IMR-90 (cell line): ENCODE measurements at regions not wholly inside any gene's neighbourhood (a gene's known extent, or its start where the extent isn't known, plus 50 kb on each side); places are given as distances from the start of the nearest gene placed in this dataset.

Source experiments
- ATAC-seq: fragments of 200-7000 bp; cut with Tn5 transposase; 2 replicates; pipeline ENCODE4 v1.9.1; 2020; ENCODE audit warnings: low read depth, mild to moderate bottlenecking, moderate library complexity
- BruUV-seq: library from RNA; stranded (reverse); fragments of 400-500 nt; replicated peaks from 2 replicates; lab custom pipeline; 2021; lab: Mats Ljungman, UMichigan
- CTCF ChIA-PET: fragments of 300-600 bp; formaldehyde crosslinking; extraction: SDS; loops from one replicate; lab custom pipeline; 2021; ENCODE audit warnings: antibody characterized with exemption; lab: Yijun Ruan, JAX
- POLR2A ChIA-PET: fragments of 300-600 bp; sonication (Branson Sonifier 250); formaldehyde crosslinking; loops from one replicate; lab custom pipeline; 2022; ENCODE audit warnings: antibody characterized with exemption; ENCODE audit not compliant: unreplicated experiment; lab: Charles Lee
- DNase-seq: peaks from one replicate; pipeline ENCODE4 v3.0.0; 2013
- H2AFZ ChIP-seq: replicated peaks from 2 replicates; pipeline ENCODE3; 2013; ENCODE audit warnings: low read length, mild to moderate bottlenecking; ENCODE audit not compliant: poor library complexity
- H2AK5ac ChIP-seq: 2 replicates; pipeline ENCODE4 v1.6.1; 2013; ENCODE audit warnings: low read depth, low read length, inconsistent platforms
- H2AK9ac ChIP-seq: replicated peaks from 2 replicates; pipeline ENCODE3; 2013; ENCODE audit warnings: mild to moderate bottlenecking, low read depth, low read length, moderate library complexity; ENCODE audit not compliant: poor library complexity
- H2BK120ac ChIP-seq: 2 replicates; pipeline ENCODE4 v1.6.1; 2013; ENCODE audit warnings: low read depth, low read length, inconsistent platforms
- H2BK15ac ChIP-seq: 3 replicates; pipeline ENCODE4 v1.6.1; 2013; ENCODE audit warnings: low read depth, low read length, inconsistent platforms
- H2BK20ac ChIP-seq: 2 replicates; pipeline ENCODE4 v1.6.1; 2013; ENCODE audit warnings: low read depth, mild to moderate bottlenecking, inconsistent platforms, low read length, moderate library complexity
- H2BK5ac ChIP-seq: 2 replicates; pipeline ENCODE4 v1.6.1; 2013; ENCODE audit warnings: mild to moderate bottlenecking, low read depth, low read length, inconsistent platforms; ENCODE audit not compliant: poor library complexity, severe bottlenecking
- H3K14ac ChIP-seq: replicated peaks from 2 replicates; pipeline ENCODE4 v1.6.1; 2013; ENCODE audit warnings: low read depth, low read length, inconsistent platforms
- H3K18ac ChIP-seq: 2 replicates; pipeline ENCODE4 v1.6.1; 2013; ENCODE audit warnings: low read depth, low read length, control low read depth
- H3K23ac ChIP-seq: 2 replicates; pipeline ENCODE4 v1.6.1; 2013; ENCODE audit warnings: low read depth, low read length, inconsistent platforms
- H3K27ac ChIP-seq: 2 replicates; pipeline ENCODE4 v1.5.1; 2013; ENCODE audit warnings: mild to moderate bottlenecking, control low read depth, low read length; ENCODE audit not compliant: insufficient read depth
- H3K27me3 ChIP-seq: 2 replicates; pipeline ENCODE4 v1.6.1; 2013; ENCODE audit warnings: low read length; ENCODE audit not compliant: control insufficient read depth, insufficient read depth
- H3K36me3 ChIP-seq: 2 replicates; pipeline ENCODE4 v1.6.1; 2013; ENCODE audit warnings: low read length, mixed read lengths; ENCODE audit not compliant: control insufficient read depth, insufficient read depth
- H3K4ac ChIP-seq: 2 replicates; pipeline ENCODE4 v1.6.1; 2013; ENCODE audit warnings: low read depth, low read length, inconsistent platforms
- H3K4me1 ChIP-seq: 2 replicates; pipeline ENCODE4 v1.6.1; 2013; ENCODE audit warnings: low read length, mixed read lengths; ENCODE audit not compliant: control insufficient read depth, insufficient read depth
- H3K4me2 ChIP-seq: 2 replicates; pipeline ENCODE4 v1.6.1; 2013; ENCODE audit warnings: low read depth, mild to moderate bottlenecking, control low read depth, low read length, moderate library complexity
- H3K4me3 ChIP-seq: 2 replicates; pipeline ENCODE4 v1.5.1; 2013; ENCODE audit warnings: low read depth, mild to moderate bottlenecking, control low read depth, low read length, moderate library complexity; ENCODE audit not compliant: insufficient read depth
- H3K56ac ChIP-seq: 2 replicates; pipeline ENCODE4 v1.6.1; 2013; ENCODE audit warnings: low read length, inconsistent platforms; ENCODE audit not compliant: insufficient read depth; ENCODE audit errors: extremely low read depth
- H3K79me1 ChIP-seq, 2 experiments: 2 replicates each; pipeline ENCODE4 v1.6.1; 2013; ENCODE audit warnings: low read length in 2 of 2, inconsistent platforms in 1 of 2, low read depth in 1 of 2
- H3K9ac ChIP-seq: 2 replicates; pipeline ENCODE4 v1.6.1; 2013; ENCODE audit warnings: low read depth, low read length, control low read depth
- H3K9me1 ChIP-seq: 2 replicates; pipeline ENCODE4 v1.6.1; 2013; ENCODE audit warnings: low read length, inconsistent platforms; ENCODE audit not compliant: insufficient read depth
- H3K9me3 ChIP-seq: 2 replicates; pipeline ENCODE4 v1.6.1; 2013; ENCODE audit warnings: low read length; ENCODE audit not compliant: control insufficient read depth, insufficient read depth
- H4K20me1 ChIP-seq: 2 replicates; pipeline ENCODE4 v1.6.1; 2013; ENCODE audit warnings: low read length, inconsistent platforms; ENCODE audit not compliant: insufficient read depth
- H4K5ac ChIP-seq: 2 replicates; pipeline ENCODE4 v1.6.1; 2013; ENCODE audit warnings: mild to moderate bottlenecking, low read depth, low read length, control low read depth
- H4K8ac ChIP-seq, 2 experiments: 2 replicates each; pipeline ENCODE4 v1.6.1; 2013; ENCODE audit warnings: low read depth in 2 of 2, low read length in 2 of 2, control low read depth in 1 of 2, inconsistent platforms in 1 of 2
- H4K91ac ChIP-seq: 2 replicates; pipeline ENCODE4 v1.6.1; 2013; ENCODE audit warnings: low read depth, low read length, inconsistent platforms; ENCODE audit not compliant: insufficient read depth
- CEBPB ChIP-seq: IDR thresholded peaks from 2 replicates; pipeline ENCODE4 v1.6.1; 2012; ENCODE audit warnings: low read depth, low read length, improper control_type of control experiment
- CHD1 ChIP-seq: IDR thresholded peaks from 2 replicates; pipeline ENCODE4 v1.6.1; 2012; ENCODE audit warnings: low read depth, low read length, improper control_type of control experiment
- CTCF ChIP-seq: conservative IDR thresholded peaks from 2 replicates; pipeline ENCODE4 v1.5.1; 2012; ENCODE audit warnings: mild to moderate bottlenecking, low read depth, low read length, improper control_type of control experiment
- FOS ChIP-seq: fragments of 150-350 bp; IDR thresholded peaks from 2 replicates; pipeline ENCODE4 v1.6.1; 2016; ENCODE audit warnings: low read depth, low read length
- MAFK ChIP-seq: IDR thresholded peaks from 2 replicates; pipeline ENCODE4 v1.6.1; 2012; ENCODE audit warnings: low read depth, low read length, improper control_type of control experiment
- RAD21 ChIP-seq: IDR thresholded peaks from 2 replicates; pipeline ENCODE4 v1.6.1; 2012; ENCODE audit warnings: low read length, improper control_type of control experiment
- RFX5 ChIP-seq: IDR thresholded peaks from 2 replicates; pipeline ENCODE4 v1.8.0; 2012; ENCODE audit warnings: low read depth, mild to moderate bottlenecking, low read length, moderate library complexity
- SMC3 ChIP-seq: fragments of 150-350 bp; IDR thresholded peaks from 2 replicates; pipeline ENCODE4 v1.6.1; 2016; ENCODE audit warnings: low read depth, mild to moderate bottlenecking, antibody characterized with exemption, low read length, moderate library complexity
- USF2 ChIP-seq: fragments of 150-350 bp; IDR thresholded peaks from 2 replicates; pipeline ENCODE4 v1.6.1; 2017; ENCODE audit warnings: mild to moderate bottlenecking, antibody characterized with exemption, low read length, low read depth
- WGBS, 2 experiments: methylation state at CpG; one replicate each; pipeline versions ENCODE4 v1.1.5 to v1.1.7; 2013; ENCODE audit warnings: missing lambda C conversion rate in 2 of 2; ENCODE audit not compliant: insufficient read length in 1 of 2; ENCODE audit errors: extremely low coverage in 2 of 2; 5-methylcytosine and 5-hydroxymethylcytosine counted together
- dilution Hi-C: fragments of 300-500 bp; cut with HindIII; formaldehyde crosslinking; loops from one replicate; pipeline ENCODE4 v1.14.3; 2018; ENCODE audit warnings: low sequenced_read_pairs; ENCODE audit not compliant: unreplicated experiment
- in situ Hi-C: fragments of 300-500 bp; cut with MboI; formaldehyde crosslinking; loops from 3 replicates; pipeline ENCODE4 v1.14.3; 2019; ENCODE audit warnings: low sequenced_read_pairs, inconsistent platforms, mixed read lengths
- intact Hi-C: fragments of 100-400 bp; cut with micrococcal nuclease; formaldehyde crosslinking; loops from 2 replicates; pipeline ENCODE4 v1.10.0; 2022
- TF ChIP-seq, protein P1 (sequence below): fragments of 150-350 bp; IDR thresholded peaks from 2 replicates; pipeline ENCODE4 v1.6.1; 2016; ENCODE audit warnings: low read depth, mild to moderate bottlenecking, low read length, moderate library complexity, borderline replicate concordance

GRCh38 chr2:204265681-204266181, 279.5 kb upstream of the PARD3B start:
- Histone ChIP-seq H3K56ac (no peak overlapping the region), H2BK20ac (no peak overlapping the region), H2BK120ac (no peak overlapping the region), H3K36me3 (no peaks in the 10 kb centered on the region), H3K27me3 (peaks cover 8% of the 10 kb centered on the region), H2BK15ac (no peak overlapping the region), H3K4me3 (no peak overlapping the region), H3K9me1 (no peaks in the 10 kb centered on the region), H2AFZ (no peak overlapping the region), H3K4ac (no peak overlapping the region), H3K79me1 (no peaks in the 10 kb centered on the region), H3K23ac (no peak overlapping the region), H3K4me2 (no peak overlapping the region), H3K9ac (no peak overlapping the region), H2BK5ac (no peak overlapping the region), H2AK5ac (no peak overlapping the region), H3K9me3 (no peaks in the 10 kb centered on the region), H2AK9ac (no peak overlapping the region), H3K18ac (no peak overlapping the region), H3K4me1 (no peaks in the 10 kb centered on the region), H3K27ac (no peak overlapping the region), H4K20me1 (no peaks in the 10 kb centered on the region), H4K5ac (no peak overlapping the region), H4K8ac (no peak overlapping the region), H4K91ac (no peak overlapping the region), H3K14ac (no peak overlapping the region)
- ATAC-seq: no peak
- WGBS, 2 experiments: 100% methylated on average over 2 of the region's 7 CpGs; no CpG with 5 or more reads in 1 of the 2 experiments
- ChIA-PET POLR2A (no interaction called here), CTCF (no interaction called here)
- intact Hi-C loops (loop anchor here (10.0 kb wide), 1 partner anchor 1499 kb away; no protein-coding TSS in a partner anchor), in situ Hi-C loops (loop anchor here (10.0 to 25.0 kb wide), 2 partner anchors 1409 to 1647 kb away; no protein-coding TSS in a partner anchor), dilution Hi-C loops (no loop called here)
- no TSS peak for BruUV-seq
- TF ChIP-seq SMC3 (no peak), FOS (no peak), CHD1 (no peak), RAD21 (no peak), CEBPB (no peak), RFX5 (no peak), CTCF (no peak), MAFK (no peak), USF2 (no peak)
- TF ChIP-seq, protein P1, sequence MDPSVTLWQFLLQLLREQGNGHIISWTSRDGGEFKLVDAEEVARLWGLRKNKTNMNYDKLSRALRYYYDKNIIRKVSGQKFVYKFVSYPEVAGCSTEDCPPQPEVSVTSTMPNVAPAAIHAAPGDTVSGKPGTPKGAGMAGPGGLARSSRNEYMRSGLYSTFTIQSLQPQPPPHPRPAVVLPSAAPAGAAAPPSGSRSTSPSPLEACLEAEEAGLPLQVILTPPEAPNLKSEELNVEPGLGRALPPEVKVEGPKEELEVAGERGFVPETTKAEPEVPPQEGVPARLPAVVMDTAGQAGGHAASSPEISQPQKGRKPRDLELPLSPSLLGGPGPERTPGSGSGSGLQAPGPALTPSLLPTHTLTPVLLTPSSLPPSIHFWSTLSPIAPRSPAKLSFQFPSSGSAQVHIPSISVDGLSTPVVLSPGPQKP: no peak
- DNase-seq: no peak
